Astrocyte (in vitro differentiated cells and primary cell): ENCODE measurements at regions not wholly inside any gene's neighbourhood (a gene's known extent, or its start where the extent isn't known, plus 50 kb on each side); places are given as distances from the start of the nearest gene placed in this dataset.

ENCODE experiments used
- CTCF ChIP-seq: IDR thresholded peaks from 2 replicates; pipeline ENCODE4 v1.5.1; 2011; ENCODE audit warnings: low read depth, mild to moderate bottlenecking, inconsistent platforms, low read length, moderate library complexity; ENCODE audit not compliant: insufficient read depth
- EZH2 ChIP-seq: IDR thresholded peaks from 2 replicates; pipeline ENCODE4 v1.6.1; 2012; ENCODE audit warnings: mild to moderate bottlenecking, low read length, inconsistent platforms; ENCODE audit not compliant: insufficient read depth

GRCh38 chr1:189847613-189848012 is 630.1 kb downstream of the BRINP3 start:
- no peak for TF ChIP-seq CTCF
- no peak for TF ChIP-seq EZH2
